Peyer's patch (tissue), 4 donors: ENCODE measurements at regions not wholly inside any gene's neighbourhood (a gene's known extent, or its start where the extent isn't known, plus 50 kb on each side); places are given as distances from the start of the nearest gene placed in this dataset.

Experiments used
- CTCF ChIP-seq, 6 experiments: fragments of 450-650 bp in 4 of 6; fragments of 200-600 bp in 2 of 6; sonication (generic) in 1 of 6; IDR thresholded peaks; one replicate each; pipeline ENCODE4 v1.5.1; 2017 to 2019; ENCODE audit warnings: antibody characterized with exemption in 6 of 6, mild to moderate bottlenecking in 3 of 6, moderate library complexity in 1 of 6
- POLR2A ChIP-seq, 2 donors: fragments of 450-650 bp; IDR thresholded peaks; one replicate each; pipeline ENCODE4 v1.5.1; 2017; ENCODE audit warnings: antibody characterized with exemption in 2 of 2, mild to moderate bottlenecking in 2 of 2, moderate library complexity in 2 of 2

- no peak for TF ChIP-seq CTCF (IDR thresholded peaks at IDR 0.05)
- no peak for TF ChIP-seq POLR2A (IDR thresholded peaks at IDR 0.05)
Observed at GRCh38 chr20:21003902-21004301, 102.3 kb downstream of the LINC00237 start.
